HG03442 (cell line): ENCODE measurements at regions not wholly inside any gene's neighbourhood (a gene's known extent, or its start where the extent isn't known, plus 50 kb on each side); places are given as distances from the start of the nearest gene placed in this dataset.

Experiments used
- ATAC-seq: cut with Tn5 transposase; IDR thresholded peaks from one replicate; pipeline ENCODE4 v1.9.1; 2021; ENCODE audit warnings: mild to moderate bottlenecking, moderate library complexity; ENCODE audit not compliant: unreplicated experiment

DNA sequence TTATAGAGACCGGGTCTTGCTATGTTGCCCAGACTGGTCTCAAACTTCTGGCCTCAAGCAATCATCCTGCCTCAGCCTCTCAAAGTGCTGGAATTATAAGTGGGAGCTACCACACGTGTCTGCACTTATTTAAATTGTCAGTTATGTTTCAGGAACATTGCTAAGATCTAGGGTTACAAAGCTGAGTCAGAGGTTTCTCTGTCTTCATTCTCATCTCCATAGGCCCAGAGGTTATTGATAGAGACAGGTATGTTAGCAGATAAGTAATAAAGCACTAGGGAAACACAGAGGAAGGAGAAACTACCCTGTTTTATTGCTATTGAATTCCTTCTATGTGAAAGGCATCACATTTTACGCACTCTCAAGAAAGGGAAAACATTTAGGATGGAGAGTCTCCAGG lies 214.1 kb downstream of the REEP3 start:
- ATAC-seq, result no peak

GRCh38 chr10:63738410-63738809 lies 217.2 kb downstream of the REEP3 start:
- ATAC-seq, result no peak

DNA sequence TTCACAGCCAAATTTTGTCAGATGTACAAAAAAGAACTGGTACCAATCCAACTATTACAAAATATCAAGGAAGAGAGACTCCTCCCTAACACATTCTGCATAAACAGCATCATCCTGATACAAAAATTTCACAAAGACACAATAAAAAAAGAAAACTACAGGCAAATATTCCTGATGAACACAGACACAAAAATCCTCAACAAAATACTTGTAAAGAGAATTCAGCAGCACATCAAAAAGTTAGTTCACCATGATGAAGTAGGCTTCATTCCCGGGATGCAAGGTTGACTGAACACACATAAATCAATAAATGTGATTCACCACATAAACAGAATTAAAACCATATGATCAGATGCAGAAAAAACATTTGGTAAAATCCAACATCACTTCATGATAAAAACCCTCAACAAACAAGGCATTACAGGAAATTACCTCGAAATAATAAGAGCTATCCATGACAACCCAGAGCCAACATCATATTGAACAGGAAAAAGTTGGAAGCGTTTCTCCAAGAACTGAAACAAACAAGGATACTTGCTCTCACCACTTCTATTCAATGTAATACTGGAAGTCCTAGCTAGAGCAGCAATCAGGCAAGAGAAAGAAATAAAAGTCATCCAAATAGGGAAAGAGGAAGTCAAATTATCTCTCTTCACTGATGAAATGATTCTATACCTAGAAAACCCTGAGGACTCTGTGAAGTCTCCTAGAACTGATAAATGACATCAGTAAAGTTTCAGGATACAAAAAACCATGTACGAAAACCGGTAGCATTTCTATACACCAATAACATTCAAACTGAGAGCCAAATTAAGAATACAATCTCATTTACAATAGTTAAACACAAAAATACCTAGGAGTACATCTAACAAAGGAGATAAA lies 223.1 kb downstream of the REEP3 start:
- ATAC-seq, result no peak

GRCh38 chr10:63749915-63750314 lies 228.7 kb downstream of the REEP3 start:
- no peak for ATAC-seq

DNA sequence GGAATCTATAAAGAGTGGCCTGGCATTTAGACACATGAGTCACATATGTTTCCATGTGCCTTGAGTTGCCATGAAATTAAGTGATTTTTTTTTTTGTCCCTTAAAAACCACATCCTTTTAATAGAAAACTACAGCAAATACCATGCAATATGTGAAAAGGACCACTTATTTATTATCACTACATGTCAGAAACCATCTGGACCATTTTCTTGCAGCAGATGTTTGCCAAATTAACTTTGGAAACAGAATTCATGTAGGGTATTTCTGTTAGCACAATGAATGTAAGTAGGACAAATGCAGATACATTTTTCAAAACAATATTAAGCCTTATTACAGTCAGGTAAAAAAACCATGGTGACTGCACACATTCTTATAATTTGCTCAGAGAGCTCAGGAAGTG lies 230.6 kb downstream of the REEP3 start:
- ATAC-seq, result no peak

- no peak for ATAC-seq
These were observed 231.1 kb downstream of the REEP3 start for GRCh38 chr10:63752318-63752717.

GRCh38 chr10:63753808-63754207 lies 232.6 kb downstream of the REEP3 start:
- ATAC-seq, result no peak

DNA sequence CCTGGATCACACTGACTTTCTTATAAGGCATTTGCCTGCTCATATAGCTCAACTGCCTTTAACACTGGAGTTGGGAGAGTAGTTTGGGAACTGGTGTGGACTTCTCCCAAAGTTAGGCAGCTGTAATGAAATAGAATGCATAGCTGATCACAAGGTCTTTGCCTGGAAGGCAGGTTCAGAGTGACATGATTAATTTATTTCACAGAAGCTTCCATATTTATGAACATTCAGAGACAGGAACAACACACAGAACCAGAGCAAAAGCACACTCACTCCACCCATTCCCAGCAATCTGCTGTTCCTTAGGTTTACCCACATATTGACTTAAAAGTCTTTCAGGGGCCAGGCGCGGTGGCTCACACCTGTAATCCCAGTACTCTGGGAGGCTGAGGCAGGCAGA lies 234.2 kb downstream of the REEP3 start:
- no peak for ATAC-seq

DNA sequence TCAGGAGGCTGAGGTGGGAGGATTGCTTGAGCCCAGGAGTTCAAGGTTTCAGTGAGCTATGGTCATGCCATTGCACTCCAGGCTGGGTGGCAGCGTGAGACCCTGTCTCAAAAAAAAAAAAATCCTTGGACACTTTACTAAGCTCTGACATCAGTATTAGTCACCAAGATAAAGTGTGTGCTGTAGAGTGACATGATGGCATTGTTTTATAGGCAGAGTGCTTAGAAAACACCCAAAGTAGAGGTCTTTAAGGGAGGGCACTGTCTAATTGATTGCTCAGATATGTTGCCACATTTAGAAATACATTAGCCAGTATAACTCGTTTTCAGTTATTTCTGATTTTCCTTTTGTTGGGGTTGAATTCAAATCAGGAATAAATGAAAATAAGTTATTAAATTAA lies 235.9 kb downstream of the REEP3 start:
- no peak for ATAC-seq

GRCh38 chr10:63758080-63758479 lies 236.9 kb downstream of the REEP3 start:
- ATAC-seq, result no peak

DNA sequence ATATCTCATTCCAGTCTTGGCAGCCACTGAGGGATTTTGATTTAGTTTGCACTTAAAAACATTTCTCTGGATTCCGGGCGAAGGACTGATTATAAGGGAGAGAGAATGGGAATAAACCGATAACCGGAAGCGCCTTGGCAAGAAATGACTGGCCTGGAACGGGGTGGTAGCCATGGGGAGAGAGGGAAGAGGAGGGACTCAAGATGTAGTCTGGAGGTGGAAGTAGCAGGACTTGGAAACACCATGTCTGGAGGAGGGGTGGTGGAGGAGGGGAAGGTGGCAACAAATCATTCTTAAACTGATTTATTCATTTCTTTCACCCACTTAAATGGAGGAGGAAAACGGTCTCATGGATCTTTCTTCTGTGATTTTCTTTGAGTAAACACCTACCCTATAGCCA lies 238.1 kb downstream of the REEP3 start:
- ATAC-seq, result no peak

GRCh38 chr10:63760034-63760707 lies 239.0 kb downstream of the REEP3 start:
- no peak for ATAC-seq

DNA sequence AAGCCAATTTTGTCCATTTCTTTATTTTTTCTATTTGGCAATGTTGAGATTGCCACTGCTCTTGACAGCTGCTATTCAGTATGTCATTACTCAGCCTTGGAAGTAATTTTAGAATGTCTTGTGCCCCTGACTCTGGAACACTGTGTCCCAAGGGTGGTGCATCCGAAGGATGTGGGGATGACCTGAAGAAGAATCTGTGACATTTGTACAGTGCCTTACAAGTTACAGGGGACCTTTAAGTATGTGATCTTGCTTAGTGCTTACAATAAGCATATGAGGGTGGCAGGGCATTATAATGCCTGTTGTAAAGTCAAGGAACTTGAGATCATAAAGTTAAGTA lies 239.5 kb downstream of the REEP3 start:
- no peak for ATAC-seq

DNA sequence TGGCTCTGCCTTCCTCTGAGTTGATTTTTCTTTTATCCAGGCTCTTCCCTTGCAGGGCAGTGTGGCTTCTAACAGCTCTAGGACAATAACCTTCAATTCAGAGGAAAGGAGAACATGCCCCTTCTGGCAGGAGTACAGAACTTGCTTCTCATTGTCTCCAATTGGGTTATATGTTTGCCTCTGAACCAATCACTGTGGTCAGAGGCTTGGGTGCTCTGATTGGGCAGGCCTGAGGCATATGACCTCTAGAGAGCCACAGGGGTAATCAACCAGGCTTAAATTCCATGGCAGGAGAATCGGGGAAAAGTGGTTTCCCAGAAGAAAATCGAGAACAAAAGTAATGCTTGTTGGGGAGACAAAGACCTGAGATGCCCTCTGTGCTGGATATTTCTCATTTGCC lies 240.0 kb downstream of the REEP3 start:
- ATAC-seq, result no peak

DNA sequence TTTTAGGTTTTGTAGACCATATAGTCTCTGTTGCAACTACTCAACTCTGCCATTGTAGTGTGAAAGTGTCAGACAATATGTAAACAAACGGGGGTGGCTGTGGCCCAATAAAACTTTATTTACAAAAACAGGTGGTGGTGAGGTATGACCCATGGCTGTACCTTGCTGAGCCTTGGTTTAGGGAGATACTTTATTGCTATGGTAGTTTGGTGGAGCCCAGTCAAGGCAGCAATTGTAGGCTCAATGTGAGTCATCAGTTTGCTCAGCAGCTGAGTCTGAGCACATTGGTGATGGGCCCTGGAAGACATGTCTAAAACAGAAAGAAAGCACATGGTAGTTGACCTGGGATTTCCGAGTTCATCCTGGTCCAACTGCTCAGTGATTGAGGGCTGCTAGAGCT lies 242.5 kb downstream of the REEP3 start:
- ATAC-seq, result no peak

DNA sequence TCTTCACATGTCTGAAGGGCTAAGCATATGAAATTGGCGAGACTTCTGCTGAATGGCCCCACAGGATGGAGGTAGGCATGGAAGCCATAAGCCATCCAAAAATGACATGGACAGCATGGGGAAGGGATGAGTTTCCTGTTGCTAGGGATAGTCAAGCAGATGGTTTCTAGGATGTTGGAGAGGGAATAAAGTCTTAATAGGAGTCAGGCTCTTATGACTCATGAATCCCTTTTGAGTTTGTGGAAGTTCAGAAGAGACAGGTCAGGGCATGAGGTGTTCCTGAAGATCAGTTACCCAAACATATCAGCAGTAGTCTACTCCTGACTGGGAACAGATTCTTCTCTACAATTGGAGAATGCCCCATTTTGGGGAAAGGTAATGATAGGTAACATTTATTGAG lies 243.9 kb downstream of the REEP3 start:
- ATAC-seq, result no peak

DNA sequence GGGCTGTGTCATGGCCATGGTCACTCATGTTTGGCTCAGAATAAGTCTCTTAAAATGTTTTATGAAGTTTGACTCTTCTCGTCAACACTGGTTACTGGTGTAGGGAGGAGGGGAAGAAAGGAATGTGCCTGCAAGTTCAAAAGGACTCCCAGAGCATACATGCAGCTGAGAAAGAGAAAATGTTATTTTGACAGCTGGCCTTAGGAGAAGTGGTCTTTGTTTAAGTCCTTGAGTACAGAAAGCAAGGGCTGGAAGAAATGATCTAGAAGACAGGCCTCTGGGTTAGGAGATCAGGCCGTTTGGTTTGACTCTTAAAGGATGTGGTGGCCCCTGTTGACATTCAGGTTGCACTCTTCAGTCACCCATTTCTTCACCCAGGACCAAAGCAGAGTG lies 245.5 kb downstream of the REEP3 start:
- ATAC-seq, result no peak

DNA sequence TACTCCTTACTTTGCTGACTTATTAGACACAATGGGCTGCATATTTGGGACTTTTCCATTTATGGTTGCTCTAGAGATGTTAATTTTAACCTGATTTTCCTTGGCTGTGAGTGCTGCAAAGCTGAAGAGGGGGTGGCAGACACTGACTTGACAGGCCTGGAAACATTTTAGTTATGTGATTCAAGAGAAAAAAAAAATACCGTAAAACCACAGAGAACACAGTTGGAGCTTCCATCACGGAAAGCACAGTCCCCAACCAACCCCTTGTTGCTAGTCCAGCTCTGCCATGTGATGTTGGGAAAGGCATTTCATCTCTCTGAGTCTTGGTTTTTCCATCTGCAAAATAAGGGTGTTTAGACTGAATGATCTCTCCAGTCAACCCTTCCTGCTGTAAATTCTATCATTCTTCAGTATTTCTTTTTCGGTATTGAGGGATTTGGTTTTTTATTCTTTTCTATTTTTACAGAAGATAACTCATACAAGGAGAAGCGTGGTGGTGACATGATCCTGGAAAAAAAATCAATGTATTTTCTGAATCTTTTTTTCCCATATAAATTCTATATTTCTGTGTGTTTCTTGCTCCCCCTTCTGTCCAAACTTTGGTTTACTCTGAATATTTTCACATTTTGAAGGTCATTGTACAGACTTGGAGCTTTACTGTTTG lies 246.1 kb downstream of the REEP3 start:
- ATAC-seq, result no peak

DNA sequence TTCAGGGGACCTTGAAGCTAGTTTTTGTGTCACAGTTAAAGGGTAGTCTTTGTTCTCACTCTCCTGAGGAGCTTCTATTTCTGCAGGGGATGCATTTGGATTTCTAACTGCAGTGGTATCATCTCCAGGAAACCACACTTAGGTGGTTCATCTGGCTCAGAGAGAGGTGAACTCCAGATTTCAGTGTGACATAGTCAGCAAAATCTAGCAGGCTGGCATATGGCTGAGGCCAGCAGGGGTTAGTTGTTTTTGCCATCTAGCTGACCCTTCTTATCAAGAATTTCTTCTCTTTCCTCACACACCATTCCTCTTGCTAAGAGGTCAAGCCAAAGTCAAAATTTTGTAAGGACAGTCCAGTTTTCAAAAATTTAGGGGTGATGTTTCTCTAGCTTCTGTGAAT lies 248.2 kb downstream of the REEP3 start:
- ATAC-seq, result no peak

GRCh38 chr10:63770523-63770922 lies 249.3 kb downstream of the REEP3 start:
- ATAC-seq, result no peak

DNA sequence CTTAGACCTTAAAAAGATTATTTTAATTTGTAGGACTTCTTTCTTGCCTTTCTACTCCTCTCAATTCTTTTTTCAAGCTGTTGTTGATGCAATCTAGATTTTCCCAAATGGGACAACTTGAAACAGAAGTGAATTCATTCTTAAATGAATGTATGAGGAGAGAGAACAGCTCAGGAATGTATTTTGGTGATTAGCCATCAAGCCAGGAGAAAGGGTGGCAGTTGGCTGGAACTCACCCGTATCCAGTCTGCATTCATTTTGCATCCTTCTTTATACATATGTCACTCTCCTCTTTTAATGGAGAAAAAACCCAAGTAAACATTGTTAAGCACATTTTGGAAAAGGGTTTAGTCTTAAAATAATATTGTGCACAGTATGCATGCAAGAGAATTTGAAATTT lies 251.3 kb downstream of the REEP3 start:
- ATAC-seq, result no peak

DNA sequence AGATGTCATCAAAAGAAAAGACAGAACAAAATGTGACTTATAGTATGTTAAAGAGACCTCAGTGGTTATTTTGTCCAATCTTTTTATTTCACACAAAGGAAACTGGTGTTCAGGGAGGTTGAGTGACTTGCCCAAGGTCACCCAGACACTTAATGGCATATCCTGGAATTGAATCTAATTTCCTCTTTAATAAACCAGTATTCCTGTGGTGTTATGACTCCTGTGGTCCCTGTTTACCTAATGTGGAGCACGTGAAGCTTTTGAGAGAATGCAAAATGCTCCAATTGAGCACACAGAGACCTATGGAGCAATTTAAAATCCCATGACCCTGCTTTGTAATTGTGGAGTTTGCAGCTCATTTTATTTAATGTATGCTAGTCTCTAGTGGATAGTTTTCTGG lies 251.9 kb downstream of the REEP3 start:
- ATAC-seq, result no peak
